ENCODE measurements at regions not wholly inside any gene's neighbourhood (a gene's known extent, or its start where the extent isn't known, plus 50 kb on each side); places are given as distances from the start of the nearest gene placed in this dataset.
A peak's percentile ranks its signal among the peaks of the same experiment; 100 is the strongest.

DNA sequence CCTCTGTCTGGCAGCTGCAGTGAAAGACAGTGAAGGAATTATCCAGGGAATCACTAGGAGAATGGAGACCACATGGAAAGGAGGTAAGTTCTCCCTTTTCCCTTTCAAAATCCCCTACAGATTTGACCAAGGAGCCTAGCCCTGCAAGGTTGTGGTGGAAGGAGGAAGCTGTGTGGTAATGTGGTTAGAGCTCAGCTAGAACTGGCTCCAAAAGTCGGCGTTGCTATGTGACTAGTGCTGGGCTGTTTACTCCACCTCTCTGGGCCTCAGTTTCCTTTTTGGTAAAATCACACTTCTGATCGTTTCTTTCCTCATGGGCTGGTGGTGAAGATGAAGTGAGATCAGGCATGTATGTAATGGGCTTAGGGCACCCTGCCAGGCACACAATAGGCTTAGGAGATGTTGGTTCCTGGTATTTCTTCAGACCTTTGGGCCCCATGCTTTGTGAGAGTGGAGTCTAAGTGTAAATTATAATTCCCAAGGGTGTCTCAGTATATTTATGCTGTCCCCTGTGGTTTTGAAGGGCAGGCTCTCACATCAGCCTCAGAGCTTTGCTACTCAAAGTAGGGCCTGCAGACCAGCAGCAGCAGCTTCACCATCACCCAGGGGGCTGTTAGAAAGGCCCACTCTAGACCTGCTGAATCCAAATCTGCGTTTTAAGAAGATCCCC is 183.7 kb upstream of the BCOR start:
- no peak overlapping the region for H3K4me3 ChIP-seq (ENCODE audit: low read length)
- no peak overlapping the region for H3K9ac ChIP-seq (ENCODE audit: low read length)
- no peaks in the 10 kb centered on the region for H3K9me3 ChIP-seq (ENCODE audit: control insufficient read depth, low read depth, low read length)
- no peaks in the 10 kb centered on the region for H3K36me3 ChIP-seq (ENCODE audit: control insufficient read depth, low read depth, low read length)
- peaks cover 12% of the 10 kb centered on the region for H3K4me1 ChIP-seq (ENCODE audit: control insufficient read depth, low read depth, low read length)
- no peaks in the 10 kb centered on the region for H3K27me3 ChIP-seq (ENCODE audit: control insufficient read depth, insufficient read depth, low read length)
- H3K27ac ChIP-seq (ENCODE audit: low read length) = no peak overlapping the region

DNA sequence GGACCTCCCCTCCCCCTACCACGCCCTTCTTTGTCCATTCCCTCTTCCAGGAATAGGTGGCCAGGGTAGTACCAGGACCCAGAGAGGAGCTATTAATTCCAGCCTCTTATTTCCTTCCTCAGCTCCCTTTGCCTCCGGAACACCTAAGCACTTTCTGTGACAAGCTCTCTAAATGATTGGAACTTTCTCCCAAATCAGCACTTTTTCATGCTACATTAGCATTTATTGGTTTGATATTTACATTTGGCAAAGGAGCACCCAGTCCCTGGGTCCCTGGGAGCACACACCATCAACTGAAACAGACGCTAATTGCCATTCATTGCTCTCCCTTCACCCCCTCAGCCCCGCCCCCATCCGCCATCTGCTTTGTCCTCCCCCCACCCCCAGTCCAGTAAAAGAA is 182.0 kb upstream of the BCOR start:
- Histone ChIP-seq H3K9ac (ENCODE audit: low read length) (no peak overlapping the region), H3K4me1 (ENCODE audit: control insufficient read depth, low read depth, low read length) (peaks cover 12% of the 10 kb centered on the region), H3K27me3 (ENCODE audit: control insufficient read depth, insufficient read depth, low read length) (no peaks in the 10 kb centered on the region), H3K9me3 (ENCODE audit: control insufficient read depth, low read depth, low read length) (no peaks in the 10 kb centered on the region), H3K4me3 (ENCODE audit: low read length) (no peak overlapping the region), H3K27ac (ENCODE audit: low read length) (no peak overlapping the region), H3K36me3 (ENCODE audit: control insufficient read depth, low read depth, low read length) (no peaks in the 10 kb centered on the region)

DNA sequence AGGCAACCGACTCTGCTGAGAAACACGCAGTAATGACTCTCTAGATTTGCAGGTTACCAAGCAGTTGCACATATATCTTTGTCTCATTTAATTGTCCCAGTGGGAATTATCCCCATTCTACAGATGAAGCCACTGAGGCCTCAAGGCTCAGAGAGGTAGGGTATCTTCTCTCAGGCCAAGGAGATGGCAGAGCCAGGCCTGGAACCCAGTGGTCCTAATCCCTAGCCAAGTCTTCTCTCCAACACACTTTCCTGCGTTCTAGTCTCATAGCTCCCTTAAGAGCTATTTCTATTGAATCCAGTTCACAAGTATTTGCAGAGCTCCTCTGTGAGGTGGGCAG is 181.3 kb upstream of the BCOR start:
- no peak overlapping the region for H3K27ac ChIP-seq (ENCODE audit: low read length)
- no peak overlapping the region for H3K9ac ChIP-seq (ENCODE audit: low read length)
- H3K36me3 ChIP-seq (ENCODE audit: control insufficient read depth, low read depth, low read length) = no peaks in the 10 kb centered on the region
- H3K4me3 ChIP-seq (ENCODE audit: low read length) = no peak overlapping the region
- no peaks in the 10 kb centered on the region for H3K9me3 ChIP-seq (ENCODE audit: control insufficient read depth, low read depth, low read length)
- peaks cover 12% of the 10 kb centered on the region for H3K4me1 ChIP-seq (ENCODE audit: control insufficient read depth, low read depth, low read length)
- H3K27me3 ChIP-seq (ENCODE audit: control insufficient read depth, insufficient read depth, low read length) = no peaks in the 10 kb centered on the region

DNA sequence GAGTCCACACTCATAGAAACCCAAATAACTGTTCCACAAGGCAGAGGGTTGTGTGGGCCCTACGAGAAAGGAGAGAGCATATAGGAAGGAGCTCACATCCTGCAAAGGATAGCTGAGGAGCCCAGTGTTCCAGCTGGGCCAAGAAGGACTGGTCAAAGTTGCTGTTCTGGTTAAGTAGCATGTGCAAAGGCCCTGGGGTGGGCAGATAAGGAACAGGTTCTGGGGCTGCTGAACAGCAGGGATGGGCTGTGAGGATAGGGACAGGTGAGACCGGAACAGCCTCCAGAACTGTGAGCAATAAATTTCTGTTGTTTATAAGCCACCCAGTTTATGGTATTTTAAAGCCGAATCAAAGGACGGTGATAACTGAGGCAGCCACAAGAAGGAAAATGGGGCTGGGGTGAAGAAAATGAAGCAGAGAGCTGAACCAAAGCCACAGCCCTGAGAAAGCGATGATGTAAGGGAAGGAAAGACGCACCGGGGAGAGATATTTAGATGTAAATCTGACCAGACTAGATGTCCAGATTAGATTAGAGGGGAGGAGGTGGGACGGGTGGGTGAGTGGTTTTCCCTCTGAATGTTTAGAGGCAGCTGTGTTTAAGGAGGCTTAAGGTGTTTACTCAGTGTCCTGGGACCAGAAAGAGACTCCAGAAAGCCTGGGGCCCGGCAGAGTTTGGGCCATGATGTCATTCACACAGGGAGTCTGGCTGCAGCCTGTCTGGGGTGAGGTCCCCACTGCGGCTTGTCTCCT is 180.8 kb upstream of the BCOR start:
- Histone ChIP-seq H3K9ac (ENCODE audit: low read length) (no peak overlapping the region), H3K4me1 (ENCODE audit: control insufficient read depth, low read depth, low read length) (peaks cover 12% of the 10 kb centered on the region), H3K36me3 (ENCODE audit: control insufficient read depth, low read depth, low read length) (no peaks in the 10 kb centered on the region), H3K4me3 (ENCODE audit: low read length) (no peak overlapping the region), H3K27me3 (ENCODE audit: control insufficient read depth, insufficient read depth, low read length) (no peaks in the 10 kb centered on the region), H3K27ac (ENCODE audit: low read length) (no peak overlapping the region), H3K9me3 (ENCODE audit: control insufficient read depth, low read depth, low read length) (no peaks in the 10 kb centered on the region)

DNA sequence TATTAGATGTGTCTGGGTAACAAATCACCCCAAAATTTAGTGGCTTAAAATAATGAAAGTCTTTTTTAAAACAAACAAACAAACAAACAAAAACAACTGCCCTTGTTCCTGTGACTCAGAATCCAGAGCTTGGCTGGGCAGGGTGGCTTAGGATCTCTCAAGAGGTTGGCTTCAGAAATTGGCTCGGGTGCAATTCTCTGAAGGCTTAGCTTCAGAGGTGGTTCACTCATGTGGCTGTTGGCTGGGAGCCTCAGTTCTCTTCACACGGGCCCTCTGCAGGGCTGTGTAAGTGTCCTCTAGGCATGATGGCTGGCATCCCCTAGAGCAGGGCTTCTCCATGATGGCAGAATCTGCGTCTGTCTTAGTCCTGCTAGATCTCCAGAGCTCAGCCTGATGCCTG is 179.9 kb upstream of the BCOR start:
- no peaks in the 10 kb centered on the region for H3K9me3 ChIP-seq (ENCODE audit: control insufficient read depth, low read depth, low read length)
- H3K36me3 ChIP-seq (ENCODE audit: control insufficient read depth, low read depth, low read length) = no peaks in the 10 kb centered on the region
- no peak overlapping the region for H3K4me3 ChIP-seq (ENCODE audit: low read length)
- H3K27me3 ChIP-seq (ENCODE audit: control insufficient read depth, insufficient read depth, low read length) = peaks cover 5% of the 10 kb centered on the region
- no peak overlapping the region for H3K27ac ChIP-seq (ENCODE audit: low read length)
- no peak overlapping the region for H3K9ac ChIP-seq (ENCODE audit: low read length)
- H3K4me1 ChIP-seq (ENCODE audit: control insufficient read depth, low read depth, low read length) = peaks cover 19% of the 10 kb centered on the region

DNA sequence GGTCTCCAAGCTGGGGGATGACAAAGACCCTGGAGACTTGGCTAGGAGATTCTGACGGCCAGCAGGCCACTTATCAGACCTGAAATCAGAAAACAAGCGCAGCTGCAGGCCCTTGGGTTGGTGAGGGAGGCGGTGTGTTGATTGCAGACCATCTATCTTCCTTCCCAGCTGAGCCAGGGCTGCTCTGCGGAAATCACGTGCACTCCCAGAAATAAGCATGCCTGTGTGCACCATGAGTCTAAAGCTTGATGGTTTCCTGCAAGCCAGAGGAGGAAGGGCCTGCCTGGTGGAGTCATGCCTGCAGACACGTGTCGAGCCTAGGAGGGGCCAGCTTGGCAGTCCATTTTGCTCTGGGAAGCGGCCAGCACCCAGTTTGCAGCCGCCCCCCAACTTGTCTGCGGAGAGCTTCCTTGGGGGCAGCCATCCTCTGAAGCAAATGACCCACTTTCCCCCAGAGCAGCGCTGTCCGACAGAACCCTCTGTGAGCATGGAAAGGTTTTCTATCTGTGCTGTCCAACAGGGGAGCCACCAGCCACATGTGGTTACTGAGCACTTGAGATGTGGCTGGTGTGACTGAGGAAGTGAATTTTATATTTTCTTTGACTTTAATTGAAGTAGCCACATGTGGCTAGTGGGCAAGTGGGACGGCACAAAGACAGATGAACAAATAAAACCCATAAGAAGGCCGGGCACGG is 175.7 kb upstream of the BCOR start:
- H3K27me3 ChIP-seq (ENCODE audit: control insufficient read depth, insufficient read depth, low read length) = peaks cover 8% of the 10 kb centered on the region
- H3K4me3 ChIP-seq (ENCODE audit: low read length) = no peak overlapping the region
- no peak overlapping the region for H3K9ac ChIP-seq (ENCODE audit: low read length)
- H3K4me1 ChIP-seq (ENCODE audit: control insufficient read depth, low read depth, low read length) = peaks cover 14% of the 10 kb centered on the region
- H3K9me3 ChIP-seq (ENCODE audit: control insufficient read depth, low read depth, low read length) = no peaks in the 10 kb centered on the region
- no peaks in the 10 kb centered on the region for H3K36me3 ChIP-seq (ENCODE audit: control insufficient read depth, low read depth, low read length)
- H3K27ac ChIP-seq (ENCODE audit: low read length) = no peak overlapping the region

DNA sequence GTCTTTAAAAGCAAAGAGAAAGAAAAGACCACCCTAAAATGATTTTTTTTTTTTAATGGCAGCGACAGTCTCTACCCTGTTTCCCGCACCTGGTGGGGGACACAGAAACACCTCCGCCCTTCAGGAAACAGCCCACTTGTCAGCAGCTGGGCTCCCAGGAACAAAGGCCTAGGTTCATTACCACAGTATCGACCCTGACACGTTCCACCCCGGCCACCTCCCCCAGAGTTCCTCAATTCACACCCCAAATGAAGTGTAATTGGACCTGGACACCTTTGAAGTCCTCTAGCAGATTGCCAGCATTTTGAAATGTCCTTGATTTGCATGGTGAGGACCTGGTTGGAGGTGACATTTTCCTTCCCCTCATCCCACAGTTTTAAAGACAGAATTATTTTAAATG is 175.0 kb upstream of the BCOR start:
- H3K27ac ChIP-seq (ENCODE audit: low read length) = no peak overlapping the region
- H3K27me3 ChIP-seq (ENCODE audit: control insufficient read depth, insufficient read depth, low read length) = peaks cover 15% of the 10 kb centered on the region
- H3K9ac ChIP-seq (ENCODE audit: low read length) = no peak overlapping the region
- H3K9me3 ChIP-seq (ENCODE audit: control insufficient read depth, low read depth, low read length) = no peaks in the 10 kb centered on the region
- H3K36me3 ChIP-seq (ENCODE audit: control insufficient read depth, low read depth, low read length) = no peaks in the 10 kb centered on the region
- H3K4me3 ChIP-seq (ENCODE audit: low read length) = no peak overlapping the region
- peaks cover 14% of the 10 kb centered on the region for H3K4me1 ChIP-seq (ENCODE audit: control insufficient read depth, low read depth, low read length)

DNA sequence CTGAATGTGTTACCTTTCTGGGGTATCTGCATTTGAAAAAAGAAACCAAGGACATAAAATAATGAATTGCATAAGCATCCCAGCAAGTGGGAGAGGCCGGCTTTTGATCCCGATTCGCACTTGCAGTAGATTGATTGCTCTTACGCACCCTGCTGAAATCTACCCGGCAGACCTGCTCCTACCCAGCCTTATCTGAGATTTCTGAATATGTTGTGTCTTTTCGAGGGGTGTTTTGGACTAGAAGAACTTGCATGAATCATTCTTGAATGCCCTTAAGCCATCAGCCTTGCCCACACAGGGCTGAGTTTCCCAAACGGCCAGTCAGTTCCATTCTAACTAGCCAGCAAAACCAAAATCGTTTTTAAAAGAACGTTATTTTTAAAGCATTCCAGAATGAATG is 174.4 kb upstream of the BCOR start:
- Histone ChIP-seq H3K27me3 (ENCODE audit: control insufficient read depth, insufficient read depth, low read length) (peaks cover 20% of the 10 kb centered on the region), H3K9ac (ENCODE audit: low read length) (no peak overlapping the region), H3K36me3 (ENCODE audit: control insufficient read depth, low read depth, low read length) (no peaks in the 10 kb centered on the region), H3K4me3 (ENCODE audit: low read length) (no peak overlapping the region), H3K9me3 (ENCODE audit: control insufficient read depth, low read depth, low read length) (no peaks in the 10 kb centered on the region), H3K4me1 (ENCODE audit: control insufficient read depth, low read depth, low read length) (peaks cover 20% of the 10 kb centered on the region), H3K27ac (ENCODE audit: low read length) (no peak overlapping the region)

DNA sequence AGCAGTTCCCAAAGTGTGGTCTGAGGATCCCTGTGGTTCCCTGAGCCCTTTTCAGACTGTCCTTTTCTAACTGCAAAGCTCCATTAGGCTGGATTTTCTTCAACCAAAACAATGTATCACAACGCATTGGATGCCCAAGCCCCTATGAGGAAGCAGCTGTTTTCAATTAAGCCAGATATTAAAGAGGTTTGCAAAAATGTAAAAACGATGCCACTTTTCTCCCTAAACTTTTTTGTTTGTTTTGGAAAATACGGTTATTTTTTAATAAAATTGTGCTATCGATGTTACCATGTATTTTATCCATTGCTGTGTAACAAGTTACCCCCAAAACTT is 170.4 kb upstream of the BCOR start:
- Histone ChIP-seq H3K27ac (ENCODE audit: low read length) (no peak overlapping the region), H3K4me3 (ENCODE audit: low read length) (no peak overlapping the region), H3K36me3 (ENCODE audit: control insufficient read depth, low read depth, low read length) (no peaks in the 10 kb centered on the region)

DNA sequence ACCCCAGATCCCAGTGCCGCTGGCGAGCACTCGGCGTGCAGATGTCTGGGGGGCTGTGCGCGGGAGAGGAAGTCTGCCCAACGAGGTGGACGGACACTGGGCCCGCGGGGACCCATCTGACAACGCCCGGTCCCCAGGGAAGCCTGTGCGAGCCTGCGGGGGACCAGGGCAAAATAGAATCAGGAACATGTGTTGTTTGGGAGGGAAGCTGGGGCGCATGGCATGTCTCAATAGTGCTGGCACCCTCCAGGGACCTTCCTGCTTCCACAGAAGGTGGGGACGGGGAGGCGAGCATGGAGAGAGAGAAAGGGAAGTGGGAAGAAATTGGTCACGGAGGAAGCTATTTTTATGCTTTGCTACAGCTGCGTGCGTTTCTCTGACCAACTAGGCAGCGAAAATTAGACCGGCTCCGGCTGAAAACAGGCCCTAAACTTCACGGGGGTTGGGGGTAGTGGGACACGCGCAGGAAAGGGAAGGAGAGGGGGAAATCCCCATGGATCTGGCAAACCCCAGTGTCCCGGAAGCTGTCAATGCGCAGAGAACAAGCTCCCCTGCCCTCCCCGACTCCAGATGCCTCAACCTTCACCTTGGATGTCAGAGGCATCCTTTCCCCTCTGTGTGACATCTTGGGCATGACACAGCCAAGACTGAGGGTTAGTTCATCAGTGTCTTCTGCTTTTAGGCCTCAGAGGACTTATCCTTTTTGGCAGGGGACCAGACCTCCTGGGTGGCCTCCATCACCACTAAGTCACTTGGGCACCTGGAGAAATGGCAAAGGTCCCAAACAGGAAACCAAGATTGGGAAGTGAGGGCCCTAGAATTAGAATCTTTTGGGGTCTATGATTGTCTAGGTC is 169.8 kb upstream of the BCOR start:
- Histone ChIP-seq H3K4me1 (ENCODE audit: control insufficient read depth, low read depth, low read length) (peaks cover 18% of the 10 kb centered on the region), H3K9me3 (ENCODE audit: control insufficient read depth, low read depth, low read length) (no peaks in the 10 kb centered on the region), H3K36me3 (ENCODE audit: control insufficient read depth, low read depth, low read length) (no peaks in the 10 kb centered on the region), H3K4me3 (ENCODE audit: low read length) (peak overlapping the region; percentile 60), H3K27ac (ENCODE audit: low read length) (no peak overlapping the region), H3K9ac (ENCODE audit: low read length) (no peak overlapping the region), H3K27me3 (ENCODE audit: control insufficient read depth, insufficient read depth, low read length) (peaks cover 31% of the 10 kb centered on the region)

More for the DNA sequence above, 170.4 kb upstream of the BCOR start:
- Histone ChIP-seq H3K4me1 (ENCODE audit: control insufficient read depth, low read depth, low read length) (peaks cover 24% of the 10 kb centered on the region), H3K9me3 (ENCODE audit: control insufficient read depth, low read depth, low read length) (no peaks in the 10 kb centered on the region), H3K9ac (ENCODE audit: low read length) (no peak overlapping the region), H3K27me3 (ENCODE audit: control insufficient read depth, insufficient read depth, low read length) (peaks cover 37% of the 10 kb centered on the region)
